ENCODE measurements at regions not wholly inside any gene's neighbourhood (a gene's known extent, or its start where the extent isn't known, plus 50 kb on each side); places are given as distances from the start of the nearest gene placed in this dataset.

DNA sequence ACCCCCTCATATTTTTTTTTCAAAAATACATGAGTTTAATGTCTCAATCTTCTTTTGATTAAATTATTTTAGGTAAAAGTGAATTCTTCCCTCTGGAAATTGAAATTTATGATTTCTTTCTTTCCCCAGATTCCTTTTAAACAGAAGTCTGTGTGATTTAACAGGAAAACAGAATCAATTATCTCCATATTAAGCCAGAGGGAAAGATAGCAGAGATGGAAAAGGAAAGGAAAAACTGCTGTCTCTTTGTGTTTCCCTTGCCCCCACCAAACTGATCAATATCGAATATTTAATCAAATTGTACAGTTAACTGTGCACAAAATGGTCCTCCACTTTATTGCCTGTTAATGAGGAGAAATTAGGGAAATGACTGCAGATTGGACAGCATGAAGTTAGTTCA, 203.5 kb upstream of the NECTIN3 start:
- Histone ChIP-seq H3K9ac (ENCODE audit: extremely low read depth, low read length, poor library complexity, severe bottlenecking) (no peak overlapping the region), H3K4me3 (ENCODE audit: low read length) (no peak overlapping the region), H3K27me3 (ENCODE audit: control insufficient read depth, insufficient read depth, low read length, poor library complexity, severe bottlenecking) (no peaks in the 10 kb centered on the region), H3K27ac (ENCODE audit: low read depth, low read length) (no peak overlapping the region), H3K9me3 (ENCODE audit: control insufficient read depth, low read length) (no peaks in the 10 kb centered on the region), H3K36me3 (ENCODE audit: control insufficient read depth, insufficient read depth, low read length) (no peaks in the 10 kb centered on the region), H3K4me1 (ENCODE audit: control insufficient read depth, insufficient read depth, low read length) (no peaks in the 10 kb centered on the region)
- H3K4me1 Mint-ChIP-seq, result peaks cover 5% of the 10 kb centered on the region
- WGBS, 2 experiments (ENCODE audit: insufficient coverage in 1 of 2, insufficient read length in 1 of 2), result 100% methylated on average over 1 of the region's 1 CpG; no CpG with 5 or more reads in 1 of the 2 experiments
- TF ChIP-seq, protein P1, sequence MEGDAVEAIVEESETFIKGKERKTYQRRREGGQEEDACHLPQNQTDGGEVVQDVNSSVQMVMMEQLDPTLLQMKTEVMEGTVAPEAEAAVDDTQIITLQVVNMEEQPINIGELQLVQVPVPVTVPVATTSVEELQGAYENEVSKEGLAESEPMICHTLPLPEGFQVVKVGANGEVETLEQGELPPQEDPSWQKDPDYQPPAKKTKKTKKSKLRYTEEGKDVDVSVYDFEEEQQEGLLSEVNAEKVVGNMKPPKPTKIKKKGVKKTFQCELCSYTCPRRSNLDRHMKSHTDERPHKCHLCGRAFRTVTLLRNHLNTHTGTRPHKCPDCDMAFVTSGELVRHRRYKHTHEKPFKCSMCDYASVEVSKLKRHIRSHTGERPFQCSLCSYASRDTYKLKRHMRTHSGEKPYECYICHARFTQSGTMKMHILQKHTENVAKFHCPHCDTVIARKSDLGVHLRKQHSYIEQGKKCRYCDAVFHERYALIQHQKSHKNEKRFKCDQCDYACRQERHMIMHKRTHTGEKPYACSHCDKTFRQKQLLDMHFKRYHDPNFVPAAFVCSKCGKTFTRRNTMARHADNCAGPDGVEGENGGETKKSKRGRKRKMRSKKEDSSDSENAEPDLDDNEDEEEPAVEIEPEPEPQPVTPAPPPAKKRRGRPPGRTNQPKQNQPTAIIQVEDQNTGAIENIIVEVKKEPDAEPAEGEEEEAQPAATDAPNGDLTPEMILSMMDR (conservative IDR thresholded peaks at IDR 0.05), result no peak
- no peak for DNase-seq
- H3K4me3 Mint-ChIP-seq, result no peak overlapping the region
- no peaks in the 10 kb centered on the region for H3K27me3 Mint-ChIP-seq (ENCODE audit: insufficient read depth)
- no peaks in the 10 kb centered on the region for H3K36me3 Mint-ChIP-seq (ENCODE audit: low read depth)
- H3K27ac Mint-ChIP-seq, result no peak overlapping the region
- no peaks in the 10 kb centered on the region for H3K9me3 Mint-ChIP-seq

DNA sequence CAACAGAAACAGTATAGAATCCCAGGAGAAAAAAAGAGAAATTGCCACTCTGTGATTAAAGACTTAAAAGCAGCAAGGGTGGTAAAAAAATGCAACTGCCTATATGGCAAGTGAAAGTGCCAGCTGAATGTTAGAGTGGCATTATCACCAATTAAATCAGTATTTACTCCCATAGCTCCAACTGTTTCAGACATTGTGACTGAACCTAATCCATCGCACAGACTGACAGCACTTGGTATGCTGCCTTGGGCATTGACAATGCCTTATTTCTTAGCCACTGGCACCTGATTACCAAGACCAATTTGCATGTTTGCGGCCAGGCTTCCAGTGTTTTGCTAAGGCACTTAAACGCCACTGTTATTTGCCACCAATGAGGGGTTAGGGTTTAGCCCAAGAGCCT, 201.9 kb upstream of the NECTIN3 start:
- Mint-ChIP-seq H3K27ac (no peak overlapping the region), H3K4me1 (peaks cover 5% of the 10 kb centered on the region), H3K9me3 (peaks cover 8% of the 10 kb centered on the region), H3K4me3 (no peak overlapping the region), H3K27me3 (ENCODE audit: insufficient read depth) (no peaks in the 10 kb centered on the region), H3K36me3 (ENCODE audit: low read depth) (peaks cover 2% of the 10 kb centered on the region)
- DNase-seq, result no peak
- Histone ChIP-seq H3K27ac (ENCODE audit: low read depth, low read length) (no peak overlapping the region), H3K9me3 (ENCODE audit: control insufficient read depth, low read length) (peaks cover 12% of the 10 kb centered on the region), H3K4me3 (ENCODE audit: low read length) (no peak overlapping the region), H3K36me3 (ENCODE audit: control insufficient read depth, insufficient read depth, low read length) (no peaks in the 10 kb centered on the region), H3K27me3 (ENCODE audit: control insufficient read depth, insufficient read depth, low read length, poor library complexity, severe bottlenecking) (no peaks in the 10 kb centered on the region), H3K9ac (ENCODE audit: extremely low read depth, low read length, poor library complexity, severe bottlenecking) (no peak overlapping the region), H3K4me1 (ENCODE audit: control insufficient read depth, insufficient read depth, low read length) (no peaks in the 10 kb centered on the region)
- TF ChIP-seq, protein P1 (conservative IDR thresholded peaks at IDR 0.05), result no peak
- 89% methylated on average over 3 of the region's 3 CpGs for WGBS, 2 experiments (ENCODE audit: insufficient coverage in 1 of 2, insufficient read length in 1 of 2)

DNA sequence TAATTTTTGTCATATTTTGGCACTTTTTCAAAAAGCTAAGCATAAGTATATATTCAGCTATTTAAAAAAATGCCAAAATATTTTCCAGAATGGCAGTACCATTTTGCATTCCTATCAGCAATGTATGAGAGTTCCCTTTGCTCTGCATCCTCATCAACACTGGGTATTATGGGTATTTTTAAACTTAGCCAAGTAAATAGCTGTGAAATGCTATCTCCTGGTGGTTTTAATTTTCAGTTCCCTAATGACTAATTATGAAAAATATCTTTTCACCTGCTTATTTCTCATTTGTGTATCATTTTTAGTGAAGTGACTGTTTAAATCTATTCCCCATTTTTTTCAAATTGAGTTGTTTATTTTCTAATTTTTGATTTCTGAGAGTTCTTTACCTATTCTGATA, 199.7 kb upstream of the NECTIN3 start:
- H3K4me3 Mint-ChIP-seq, result no peak overlapping the region
- H3K27ac ChIP-seq (ENCODE audit: low read depth, low read length), result no peak overlapping the region

More for the DNA sequence above, 199.7 kb upstream of the NECTIN3 start:
- Mint-ChIP-seq H3K36me3 (ENCODE audit: low read depth) (peaks cover 2% of the 10 kb centered on the region), H3K4me1 (peaks cover 7% of the 10 kb centered on the region), H3K27ac (no peak overlapping the region), H3K9me3 (peaks cover 19% of the 10 kb centered on the region), H3K27me3 (ENCODE audit: insufficient read depth) (no peaks in the 10 kb centered on the region)
- Histone ChIP-seq H3K9ac (ENCODE audit: extremely low read depth, low read length, poor library complexity, severe bottlenecking) (no peak overlapping the region), H3K27me3 (ENCODE audit: control insufficient read depth, insufficient read depth, low read length, poor library complexity, severe bottlenecking) (no peaks in the 10 kb centered on the region), H3K4me3 (ENCODE audit: low read length) (no peak overlapping the region), H3K4me1 (ENCODE audit: control insufficient read depth, insufficient read depth, low read length) (no peaks in the 10 kb centered on the region), H3K9me3 (ENCODE audit: control insufficient read depth, low read length) (peaks cover 21% of the 10 kb centered on the region), H3K36me3 (ENCODE audit: control insufficient read depth, insufficient read depth, low read length) (no peaks in the 10 kb centered on the region)
- DNase-seq, result no peak
- TF ChIP-seq, protein P1 (conservative IDR thresholded peaks at IDR 0.05), result no peak

Measured in endodermal cell (in vitro differentiated cells).